Esophagus muscularis mucosa (tissue), 4 donors: ENCODE measurements at regions not wholly inside any gene's neighbourhood (a gene's known extent, or its start where the extent isn't known, plus 50 kb on each side); places are given as distances from the start of the nearest gene placed in this dataset.
"Not testable (repeated sequence)": the region's sequence is repeated elsewhere in the genome, so short reads cannot be mapped to it uniquely, and the experiment has no call there.

ENCODE experiments used
- DNase-seq: peaks from one replicate; pipeline ENCODE4 v3.0.0-alpha.2; 2017; ENCODE audit errors: extremely low spot score
- H3K27ac ChIP-seq, 4 donors: fragments of 200-600 bp; sonication (generic); replicated peaks in 1 of 4; 1 replicate in 3 of 4; 2 replicates in 1 of 4; pipeline ENCODE4 v1.5.1; 2016 to 2019; ENCODE audit warnings: mild to moderate bottlenecking in 1 of 4
- H3K27me3 ChIP-seq, 4 donors: fragments of 200-600 bp; sonication (generic); one replicate each; pipeline versions ENCODE4 v1.5.1 to v1.6.0; 2016 to 2019
- H3K36me3 ChIP-seq, 4 donors: fragments of 200-600 bp; sonication (generic); one replicate each; pipeline ENCODE4 v1.5.1; 2016 to 2019
- H3K4me1 ChIP-seq, 4 donors: fragments of 200-600 bp; sonication (generic); one replicate each; pipeline ENCODE4 v1.5.1; 2016 to 2019
- H3K4me3 ChIP-seq, 4 donors: fragments of 200-600 bp; sonication (generic); 1 replicate in 2 of 4; 2 replicates in 2 of 4; pipeline ENCODE4 v1.5.1; 2016 to 2019; ENCODE audit warnings: mild to moderate bottlenecking in 4 of 4, moderate library complexity in 1 of 4
- H3K9me3 ChIP-seq, 4 donors: fragments of 200-600 bp; sonication (generic); 1 replicate in 3 of 4; 2 replicates in 1 of 4; pipeline ENCODE4 v1.5.1; 2016 to 2019
- CTCF ChIP-seq, 3 experiments: fragments of 200-600 bp in 2 of 3; fragments of 450-650 bp in 1 of 3; sonication (generic) in 2 of 3; IDR thresholded peaks; one replicate each; pipeline ENCODE4 v1.5.1; 2017 to 2019; ENCODE audit warnings: antibody characterized with exemption in 3 of 3, mild to moderate bottlenecking in 2 of 3, moderate library complexity in 1 of 3
- EP300 ChIP-seq: sonication (generic); formaldehyde crosslinking; IDR thresholded peaks from one replicate; pipeline ENCODE4 v1.6.1; 2017; ENCODE audit warnings: antibody characterized with exemption
- POLR2A ChIP-seq: fragments of 450-650 bp; IDR thresholded peaks from one replicate; pipeline ENCODE4 v1.6.1; 2017; ENCODE audit warnings: antibody characterized with exemption, moderate library complexity, mild to moderate bottlenecking, low read depth
- POLR2AphosphoS5 ChIP-seq, 2 donors: sonication (generic); formaldehyde crosslinking; IDR thresholded peaks; one replicate each; pipeline ENCODE4 v1.6.1; 2017; ENCODE audit warnings: antibody characterized with exemption in 2 of 2
- WGBS: methylation state at CpG from one replicate; pipeline ENCODE4 v1.1.5; 2018; 5-methylcytosine and 5-hydroxymethylcytosine counted together
- intact Hi-C: fragments of 100-400 bp; cut with DNase I; formaldehyde crosslinking; loops from one replicate; pipeline ENCODE4 v1.15.1; 2023

GRCh38 chr2:136281281-136282114 is 163.5 kb upstream of the CXCR4 start:
- Histone ChIP-seq H3K36me3 (no peaks in the 10 kb centered on the region), H3K27me3 (no peaks in the 10 kb centered on the region), H3K9me3 (no peaks in the 10 kb centered on the region), H3K4me1 (no peaks in the 10 kb centered on the region), H3K27ac (no peak overlapping the region), H3K4me3 (no peak overlapping the region)
- DNase-seq = peak; percentile 83
- intact Hi-C loops = no loop called here
- 83% methylated on average over 13 of the region's 17 CpGs for WGBS
- TF ChIP-seq POLR2A (no peak), POLR2AphosphoS5 (IDR thresholded peaks at IDR 0.05) (no peak), EP300 (no peak), CTCF (IDR thresholded peaks at IDR 0.05) (no peak)

GRCh38 chr2:136266346-136266745 is 148.4 kb upstream of the CXCR4 start:
- H3K4me1 ChIP-seq, intact Hi-C loops: not testable (repeated sequence)
- 36% methylated on average over 4 of the region's 4 CpGs for WGBS

GRCh38 chr2:136259551-136259950 is 141.6 kb upstream of the CXCR4 start:
- H3K36me3 ChIP-seq = no peaks in the 10 kb centered on the region
- TF ChIP-seq POLR2AphosphoS5 (IDR thresholded peaks at IDR 0.05) = no peak
- no peak for TF ChIP-seq EP300
- no peak for TF ChIP-seq CTCF (IDR thresholded peaks at IDR 0.05)
- TF ChIP-seq POLR2A = no peak
- no peak overlapping the region for H3K27ac ChIP-seq
- intact Hi-C loops = no loop called here
- no peaks in the 10 kb centered on the region for H3K27me3 ChIP-seq
- DNase-seq = no peak
- no peaks in the 10 kb centered on the region for H3K9me3 ChIP-seq
- 95% methylated on average over 3 of the region's 3 CpGs for WGBS
- H3K4me3 ChIP-seq = no peak overlapping the region
- no peaks in the 10 kb centered on the region for H3K4me1 ChIP-seq

More at GRCh38 chr2:136266346-136266745, 148.4 kb upstream of the CXCR4 start:
- not testable (repeated sequence) for H3K27ac ChIP-seq, H3K9me3 ChIP-seq, H3K4me3 ChIP-seq, H3K36me3 ChIP-seq
- H3K27me3 ChIP-seq = peaks cover 0 to 12% (median 0%) of the 10 kb centered on the region in 4 donors
- DNase-seq = peak; percentile 34

GRCh38 chr2:136257893-136258292 is 139.9 kb upstream of the CXCR4 start:
- Histone ChIP-seq H3K4me3 (no peak overlapping the region), H3K4me1 (no peaks in the 10 kb centered on the region), H3K9me3 (no peaks in the 10 kb centered on the region), H3K27me3 (no peaks in the 10 kb centered on the region), H3K27ac (no peak overlapping the region), H3K36me3 (no peaks in the 10 kb centered on the region)
- peak; percentile 60 for DNase-seq
- intact Hi-C loops = no loop called here
- WGBS = 57% methylated on average over 1 of the region's 1 CpG
- TF ChIP-seq POLR2AphosphoS5 (IDR thresholded peaks at IDR 0.05) = no peak
- no peak for TF ChIP-seq POLR2A
- no peak for TF ChIP-seq EP300
- no peak for TF ChIP-seq CTCF (IDR thresholded peaks at IDR 0.05)

DNA sequence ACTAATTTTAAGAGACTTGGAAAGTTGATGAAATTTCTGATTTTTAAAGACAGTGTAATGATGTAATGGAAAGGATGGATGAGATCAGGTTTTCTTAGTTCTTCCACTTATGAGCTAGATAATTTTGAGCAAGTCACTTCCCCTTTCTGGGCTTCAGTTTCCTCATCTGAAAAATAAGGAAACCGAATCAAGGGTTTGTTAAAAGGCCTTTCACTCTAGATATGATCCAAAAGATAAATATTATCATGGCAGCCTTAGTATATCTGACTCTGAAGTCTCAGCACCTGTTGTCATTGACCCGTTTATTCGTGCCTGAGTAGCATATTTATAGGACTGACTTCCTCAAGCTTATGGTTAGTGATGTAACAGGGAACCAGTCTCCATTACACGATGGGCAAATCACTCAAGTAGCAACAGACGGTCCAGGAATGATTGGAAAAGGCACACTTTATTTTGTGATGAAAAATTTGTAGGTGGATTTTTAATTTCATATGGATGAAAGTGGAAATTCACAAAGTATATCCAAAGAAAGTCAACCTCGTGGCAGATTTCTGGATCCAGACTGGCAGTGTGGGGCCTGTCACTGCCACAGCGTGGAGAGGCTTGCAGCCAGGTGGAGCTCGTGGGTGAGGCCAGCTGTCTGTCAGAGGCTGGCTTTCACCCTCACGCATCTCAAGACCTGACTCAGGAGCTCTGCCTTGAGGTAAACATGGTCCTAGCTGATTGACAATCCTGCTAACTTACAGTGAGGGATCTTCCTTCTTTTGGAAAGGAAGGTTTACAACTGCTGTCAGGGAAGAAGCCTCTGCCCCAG is 137.9 kb upstream of the CXCR4 start:
- Histone ChIP-seq H3K27me3 (no peaks in the 10 kb centered on the region), H3K9me3 (no peaks in the 10 kb centered on the region), H3K4me1 (peaks cover 0 to 7% (median 0%) of the 10 kb centered on the region in 4 donors), H3K36me3 (no peaks in the 10 kb centered on the region), H3K27ac (no peak overlapping the region), H3K4me3 (no peak overlapping the region)
- TF ChIP-seq POLR2AphosphoS5 (IDR thresholded peaks at IDR 0.05) (no peak), POLR2A (no peak), CTCF (IDR thresholded peaks at IDR 0.05) (no peak), EP300 (no peak)
- DNase-seq = peak; percentile 60
- WGBS = 65% methylated on average over 9 of the region's 9 CpGs
- intact Hi-C loops = no loop called here
